SK-N-SH treated with all-trans-retinoic acid at 6 μM for 48 hours (cell line): ENCODE measurements at regions not wholly inside any gene's neighbourhood (a gene's known extent, or its start where the extent isn't known, plus 50 kb on each side); places are given as distances from the start of the nearest gene placed in this dataset.

ENCODE experiments used
- ARNTL ChIP-seq: fragments of 450-650 bp; formaldehyde crosslinking; IDR thresholded peaks from 2 replicates; pipeline ENCODE4 v1.5.0; 2020; ENCODE audit warnings: low read depth, mild to moderate bottlenecking, moderate library complexity, borderline replicate concordance
- GLIS3 ChIP-seq: fragments of 250-450 bp; sonication (Bioruptor Pico); IDR thresholded peaks from 2 replicates; pipeline ENCODE4 v1.5.0; 2020; ENCODE audit warnings: mild to moderate bottlenecking, moderate library complexity
- OSR1 ChIP-seq: fragments of 250-450 bp; sonication (Bioruptor Pico); IDR thresholded peaks from 2 replicates; pipeline ENCODE4 v1.8.0; 2022; ENCODE audit warnings: moderate library complexity, mild to moderate bottlenecking, inconsistent platforms
- PATZ1 ChIP-seq: fragments of 250-450 bp; sonication (Bioruptor Pico); IDR thresholded peaks from 2 replicates; pipeline ENCODE4 v1.8.0; 2020; ENCODE audit warnings: mild to moderate bottlenecking, moderate library complexity, borderline replicate concordance
- SNAI2 ChIP-seq: fragments of 250-450 bp; sonication (Bioruptor Pico); IDR thresholded peaks from 2 replicates; pipeline ENCODE4 v1.5.0; 2020; ENCODE audit warnings: mild to moderate bottlenecking, moderate library complexity
- TCF4 ChIP-seq: fragments of 250-450 bp; sonication (Bioruptor Pico); IDR thresholded peaks from 2 replicates; pipeline ENCODE4 v1.8.0; 2021; ENCODE audit warnings: mild to moderate bottlenecking, moderate library complexity, borderline replicate concordance
- TOX ChIP-seq: fragments of 250-450 bp; sonication (Bioruptor Pico); IDR thresholded peaks from 2 replicates; pipeline ENCODE4 v1.8.0; 2021; ENCODE audit warnings: mild to moderate bottlenecking, moderate library complexity, borderline replicate concordance
- ZC3H10 ChIP-seq: fragments of 250-450 bp; sonication (Bioruptor Pico); IDR thresholded peaks from 2 replicates; pipeline ENCODE4 v1.5.1; 2021; ENCODE audit warnings: mild to moderate bottlenecking, moderate library complexity
- ZFP3 ChIP-seq: fragments of 250-450 bp; sonication (Bioruptor Pico); IDR thresholded peaks from 2 replicates; pipeline ENCODE4 v1.5.0; 2020; ENCODE audit warnings: mild to moderate bottlenecking, moderate library complexity
- ZFP30 ChIP-seq: fragments of 450-650 bp; formaldehyde crosslinking; IDR thresholded peaks from 2 replicates; pipeline ENCODE4 v1.5.0; 2022; ENCODE audit warnings: mild to moderate bottlenecking, moderate library complexity
- ZNF565 ChIP-seq: fragments of 450-650 bp; formaldehyde crosslinking; conservative IDR thresholded peaks from 2 replicates; pipeline ENCODE4 v1.5.0; 2020; ENCODE audit warnings: low read depth, mild to moderate bottlenecking, moderate library complexity

GRCh38 chr2:240299710-240300068 is 135.8 kb upstream of the GPC1 start:
- TF ChIP-seq ZFP3 (CRISPR knock-in tag) (no peak), ARNTL (CRISPR knock-in tag) (no peak), OSR1 (CRISPR knock-in tag) (no peak), GLIS3 (CRISPR knock-in tag) (no peak), ZNF565 (CRISPR knock-in tag) (no peak), PATZ1 (CRISPR knock-in tag) (no peak), ZC3H10 (CRISPR knock-in tag) (no peak), SNAI2 (CRISPR knock-in tag) (no peak), TCF4 (CRISPR knock-in tag) (no peak), TOX (CRISPR knock-in tag) (no peak), ZFP30 (CRISPR knock-in tag) (no peak)
